PC-9 (cell line): ENCODE measurements at regions not wholly inside any gene's neighbourhood (a gene's known extent, or its start where the extent isn't known, plus 50 kb on each side); places are given as distances from the start of the nearest gene placed in this dataset.

Experiments
- BruUV-seq: library from RNA; stranded (reverse); fragments of 400-500 nt; replicated peaks from 2 replicates; lab custom pipeline; 2021; lab: Mats Ljungman, UMichigan
- CTCF ChIA-PET: fragments of 300-600 bp; sonication (Branson Sonifier 250); formaldehyde crosslinking; loops from one replicate; lab custom pipeline; 2022; ENCODE audit warnings: antibody characterized with exemption; lab: Charles Lee
- POLR2A ChIA-PET: fragments of 300-600 bp; sonication (Branson Sonifier 250); formaldehyde crosslinking; loops from one replicate; lab custom pipeline; 2022; ENCODE audit warnings: antibody characterized with exemption; ENCODE audit not compliant: unreplicated experiment; lab: Charles Lee
- DNase-seq, 2 experiments: peaks; one replicate each; pipeline versions ENCODE4 v3.0.0 to v3.0.0-alpha.2; 2015 to 2022; ENCODE audit warnings: mixed read lengths in 1 of 2
- H2AFZ ChIP-seq: fragments of 200-600 bp; sonication (generic); 2 replicates; pipeline ENCODE4 v1.8.1; 2017; ENCODE audit warnings: antibody characterized with exemption
- H3F3A ChIP-seq: fragments of 200-600 bp; sonication (generic); 2 replicates; pipeline ENCODE4 v1.8.1; 2017; ENCODE audit warnings: antibody characterized with exemption, mild to moderate bottlenecking, low read depth; ENCODE audit not compliant: insufficient read depth
- H3K27ac ChIP-seq: fragments of 200-600 bp; sonication (generic); 2 replicates; pipeline ENCODE4 v1.6.1; 2016; ENCODE audit warnings: mixed run types
- H3K27me3 ChIP-seq: fragments of 200-600 bp; sonication (generic); 2 replicates; pipeline ENCODE4 v1.6.1; 2016; ENCODE audit warnings: low read depth, mixed run types; ENCODE audit not compliant: insufficient read depth
- H3K36me3 ChIP-seq: fragments of 200-600 bp; sonication (generic); 2 replicates; pipeline ENCODE4 v1.6.1; 2016; ENCODE audit warnings: low read depth, mixed run types
- H3K4me1 ChIP-seq: fragments of 200-600 bp; sonication (generic); replicated peaks from 2 replicates; pipeline ENCODE4 v1.6.1; 2016; ENCODE audit warnings: mixed run types; ENCODE audit not compliant: insufficient read depth
- H3K4me2 ChIP-seq: fragments of 200-600 bp; sonication (generic); 2 replicates; pipeline ENCODE4 v1.6.1; 2017; ENCODE audit warnings: mixed run types
- H3K4me3 ChIP-seq: fragments of 200-600 bp; sonication (generic); 2 replicates; pipeline ENCODE4 v1.6.1; 2016; ENCODE audit warnings: mixed run types
- H3K79me2 ChIP-seq: fragments of 200-600 bp; sonication (generic); 2 replicates; pipeline ENCODE4 v1.6.1; 2017; ENCODE audit warnings: low read depth, mixed run types
- H3K9me2 ChIP-seq: fragments of 200-600 bp; sonication (generic); 2 replicates; pipeline ENCODE4 v1.8.1; 2017; ENCODE audit warnings: mild to moderate bottlenecking; ENCODE audit not compliant: insufficient read depth
- H3K9me3 ChIP-seq: fragments of 200-600 bp; sonication (generic); 2 replicates; pipeline ENCODE4 v1.8.1; 2016; ENCODE audit warnings: low read depth; ENCODE audit not compliant: insufficient read depth
- H4K20me1 ChIP-seq: fragments of 200-600 bp; sonication (generic); 2 replicates; pipeline ENCODE4 v1.8.1; 2017; ENCODE audit not compliant: insufficient read depth
- EZH2 ChIP-seq: fragments of 200-600 bp; sonication (generic); IDR thresholded peaks from 2 replicates; pipeline ENCODE4 v1.8.0; 2017; ENCODE audit warnings: antibody characterized with exemption, low read depth
- intact Hi-C: fragments of 100-400 bp; cut with micrococcal nuclease; formaldehyde crosslinking; loops from one replicate; pipeline ENCODE4 v1.10.0; 2022; ENCODE audit not compliant: unreplicated experiment
- TF ChIP-seq, protein P1 (sequence below): fragments of 200-600 bp; sonication (generic); conservative IDR thresholded peaks from 2 replicates; pipeline ENCODE4 v1.6.1; 2017; ENCODE audit warnings: mixed run types, antibody characterized with exemption, mild to moderate bottlenecking, moderate library complexity

DNA sequence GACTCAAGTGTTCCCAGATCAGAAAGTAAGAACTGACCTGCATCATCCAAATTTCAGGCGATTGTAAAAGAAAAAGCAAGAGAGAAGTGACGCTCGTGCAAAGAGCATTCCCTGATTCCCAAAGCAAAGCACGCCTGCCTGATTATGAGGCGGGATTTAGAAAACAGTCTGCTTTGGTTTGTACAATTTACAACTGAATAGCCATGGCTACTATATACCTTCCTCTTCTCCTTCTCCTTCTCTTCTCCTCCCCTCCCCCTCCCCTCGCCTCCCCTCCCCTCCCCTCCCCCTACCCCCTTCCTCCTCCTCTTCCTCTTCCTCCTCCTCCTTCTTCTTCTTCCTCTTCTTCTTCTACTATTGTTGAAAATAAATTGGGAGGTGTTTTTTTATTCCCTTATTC lies 782.9 kb downstream of the GALR1 start:
- ChIA-PET CTCF (no interaction called here), POLR2A (no interaction called here)
- Histone ChIP-seq H3K9me3 (no peaks in the 10 kb centered on the region), H3K27ac (no peak overlapping the region), H3K4me2 (no peak overlapping the region), H3F3A (no peaks in the 10 kb centered on the region), H3K4me3 (no peak overlapping the region), H3K36me3 (no peaks in the 10 kb centered on the region), H3K27me3 (peaks cover 29% of the 10 kb centered on the region), H4K20me1 (0 out of 2 replicates have a peak, but pooled peaks cover 3% of the 10 kb centered on the region), H2AFZ (no peak overlapping the region), H3K9me2 (no peaks in the 10 kb centered on the region), H3K4me1 (no peaks in the 10 kb centered on the region), H3K79me2 (no peaks in the 10 kb centered on the region)
- no peak for TF ChIP-seq EZH2
- TF ChIP-seq, protein P1, sequence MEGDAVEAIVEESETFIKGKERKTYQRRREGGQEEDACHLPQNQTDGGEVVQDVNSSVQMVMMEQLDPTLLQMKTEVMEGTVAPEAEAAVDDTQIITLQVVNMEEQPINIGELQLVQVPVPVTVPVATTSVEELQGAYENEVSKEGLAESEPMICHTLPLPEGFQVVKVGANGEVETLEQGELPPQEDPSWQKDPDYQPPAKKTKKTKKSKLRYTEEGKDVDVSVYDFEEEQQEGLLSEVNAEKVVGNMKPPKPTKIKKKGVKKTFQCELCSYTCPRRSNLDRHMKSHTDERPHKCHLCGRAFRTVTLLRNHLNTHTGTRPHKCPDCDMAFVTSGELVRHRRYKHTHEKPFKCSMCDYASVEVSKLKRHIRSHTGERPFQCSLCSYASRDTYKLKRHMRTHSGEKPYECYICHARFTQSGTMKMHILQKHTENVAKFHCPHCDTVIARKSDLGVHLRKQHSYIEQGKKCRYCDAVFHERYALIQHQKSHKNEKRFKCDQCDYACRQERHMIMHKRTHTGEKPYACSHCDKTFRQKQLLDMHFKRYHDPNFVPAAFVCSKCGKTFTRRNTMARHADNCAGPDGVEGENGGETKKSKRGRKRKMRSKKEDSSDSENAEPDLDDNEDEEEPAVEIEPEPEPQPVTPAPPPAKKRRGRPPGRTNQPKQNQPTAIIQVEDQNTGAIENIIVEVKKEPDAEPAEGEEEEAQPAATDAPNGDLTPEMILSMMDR = no peak
- intact Hi-C loops = no loop called here
- no TSS peak for BruUV-seq
- DNase-seq = no peak

DNA sequence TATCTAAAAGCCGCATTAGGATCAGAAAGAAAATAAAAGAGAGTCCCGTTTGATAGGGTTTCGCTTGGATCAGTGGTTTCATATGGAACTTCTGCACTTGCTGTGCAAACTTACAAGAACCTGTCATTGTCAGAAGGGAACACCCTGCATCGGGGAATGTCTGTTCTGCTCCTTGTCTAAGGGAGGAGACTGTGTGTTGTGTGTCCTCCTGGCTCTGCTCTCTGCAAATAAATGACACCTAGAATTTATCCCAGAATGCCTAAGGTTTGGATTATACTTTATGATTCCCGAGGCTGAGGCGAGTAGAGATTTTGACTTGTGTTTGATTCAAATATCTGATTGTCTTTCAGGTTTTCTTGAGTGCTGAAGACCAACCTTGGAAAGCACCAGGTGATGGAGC lies 785.1 kb downstream of the GALR1 start:
- H3K36me3 ChIP-seq = no peaks in the 10 kb centered on the region
- intact Hi-C loops = no loop called here
- CTCF ChIA-PET = no interaction called here
- no peak overlapping the region for H3K4me2 ChIP-seq
- no peak overlapping the region for H2AFZ ChIP-seq
- no peaks in the 10 kb centered on the region for H3K4me1 ChIP-seq
- no peaks in the 10 kb centered on the region for H3K79me2 ChIP-seq
- no peak overlapping the region for H3K4me3 ChIP-seq
- no peaks in the 10 kb centered on the region for H3K9me2 ChIP-seq
- POLR2A ChIA-PET = no interaction called here
- no peaks in the 10 kb centered on the region for H3K9me3 ChIP-seq
- H3K27me3 ChIP-seq = peaks cover 29% of the 10 kb centered on the region
- 0 out of 2 replicates have a peak, but pooled peaks cover 3% of the 10 kb centered on the region for H4K20me1 ChIP-seq
- H3F3A ChIP-seq = no peaks in the 10 kb centered on the region
- no TSS peak for BruUV-seq
- DNase-seq = no peak
- no peak overlapping the region for H3K27ac ChIP-seq
- TF ChIP-seq EZH2 = no peak
- TF ChIP-seq, protein P1 = no peak

DNA sequence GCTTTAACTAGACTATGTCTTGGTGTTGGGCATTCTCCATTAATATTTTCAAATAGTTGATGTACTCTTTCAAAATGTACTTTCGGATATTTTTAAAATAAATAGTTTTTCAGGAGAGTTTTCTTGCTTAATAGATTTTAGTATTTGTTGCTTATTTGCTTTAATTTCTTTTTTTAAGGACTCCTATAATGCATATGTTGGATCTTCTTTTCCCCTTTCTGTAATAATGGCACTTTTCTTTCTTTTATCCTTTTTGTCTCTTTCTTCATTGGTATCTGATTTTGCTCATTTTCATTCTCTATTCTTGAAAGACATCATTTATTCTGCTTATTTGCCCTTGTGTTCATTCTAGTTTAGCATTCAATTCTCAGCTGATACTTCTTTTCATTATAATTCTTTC lies 791.6 kb downstream of the GALR1 start:
- peaks cover 12% of the 10 kb centered on the region for H3K27me3 ChIP-seq
- BruUV-seq = no TSS peak
- POLR2A ChIA-PET = no interaction called here
- H3K9me3 ChIP-seq = no peaks in the 10 kb centered on the region
- no peak for DNase-seq
- no peak overlapping the region for H3K27ac ChIP-seq
- TF ChIP-seq, protein P1 = no peak
- TF ChIP-seq EZH2 = no peak
- intact Hi-C loops = no loop called here
- CTCF ChIA-PET = no interaction called here
- H3K4me3 ChIP-seq = no peak overlapping the region
- 0 out of 2 replicates have a peak, but pooled peaks cover 3% of the 10 kb centered on the region for H4K20me1 ChIP-seq
- H3F3A ChIP-seq = no peaks in the 10 kb centered on the region
- H3K79me2 ChIP-seq = no peaks in the 10 kb centered on the region
- H2AFZ ChIP-seq = no peak overlapping the region
- no peaks in the 10 kb centered on the region for H3K36me3 ChIP-seq
- no peaks in the 10 kb centered on the region for H3K9me2 ChIP-seq
- no peaks in the 10 kb centered on the region for H3K4me1 ChIP-seq
- no peak overlapping the region for H3K4me2 ChIP-seq
